ENCODE measurements at regions not wholly inside any gene's neighbourhood (a gene's known extent, or its start where the extent isn't known, plus 50 kb on each side); places are given as distances from the start of the nearest gene placed in this dataset.

DNA sequence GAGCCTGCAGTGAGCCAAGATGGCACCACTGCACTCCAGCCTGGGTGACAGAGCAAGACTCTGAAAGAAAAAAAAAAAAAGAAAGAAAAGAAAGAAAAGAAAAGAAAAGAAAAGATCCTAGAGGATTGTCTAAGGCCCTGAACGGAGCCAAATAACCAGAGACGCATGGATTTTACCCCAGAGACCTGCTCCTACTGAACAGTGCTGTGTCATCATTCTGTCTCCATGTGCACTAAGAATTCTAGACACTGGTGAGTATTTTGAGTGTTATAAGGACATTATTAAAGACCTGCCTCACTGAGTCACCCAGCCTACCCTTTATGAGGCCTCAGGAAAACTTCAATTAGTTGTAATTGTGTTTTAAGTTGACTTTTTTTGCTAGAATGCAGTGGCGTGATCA lies 61.9 kb upstream of the RIOK3 start:
- DNase-seq, result peak; percentile 21

DNA sequence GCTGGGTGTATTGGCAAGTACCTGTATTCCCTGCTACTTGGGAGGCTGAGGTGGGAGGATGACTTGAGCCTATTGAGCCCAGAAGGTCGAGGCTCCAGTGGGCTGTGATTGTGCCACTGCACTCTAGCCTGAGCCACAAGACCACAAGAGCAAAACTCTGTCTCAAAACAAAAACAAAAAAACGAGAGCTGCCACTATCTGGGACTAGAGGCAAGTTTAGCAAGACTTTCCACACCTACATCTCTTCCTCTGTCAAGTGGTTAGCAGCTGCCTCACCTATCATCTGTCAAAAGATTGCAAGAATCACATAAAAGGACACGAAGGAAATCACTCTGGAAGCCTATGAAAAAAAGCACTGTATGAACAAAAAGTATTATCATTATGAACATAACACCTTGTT lies 55.2 kb upstream of the RIOK3 start:
- DNase-seq, result no peak

DNA sequence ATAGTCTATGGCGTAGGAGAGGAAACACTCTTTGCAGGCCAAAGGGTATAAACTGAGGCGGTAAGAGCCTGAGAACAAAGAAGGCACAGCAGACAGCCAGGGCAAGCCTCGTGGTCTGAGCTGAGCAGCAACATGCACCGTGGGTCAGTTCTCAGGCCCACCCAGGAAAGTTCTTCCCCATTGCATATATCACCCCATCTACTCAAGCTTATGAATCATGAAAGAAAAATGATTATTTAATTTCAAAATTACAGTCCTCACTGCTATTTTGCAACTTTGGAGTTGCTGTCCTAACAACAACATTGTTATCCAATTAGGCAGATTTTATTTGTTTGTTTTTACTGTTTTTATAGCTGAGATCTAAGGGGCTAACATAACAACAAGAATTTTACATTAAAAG lies 54.7 kb upstream of the RIOK3 start:
- DNase-seq, result no peak

DNA sequence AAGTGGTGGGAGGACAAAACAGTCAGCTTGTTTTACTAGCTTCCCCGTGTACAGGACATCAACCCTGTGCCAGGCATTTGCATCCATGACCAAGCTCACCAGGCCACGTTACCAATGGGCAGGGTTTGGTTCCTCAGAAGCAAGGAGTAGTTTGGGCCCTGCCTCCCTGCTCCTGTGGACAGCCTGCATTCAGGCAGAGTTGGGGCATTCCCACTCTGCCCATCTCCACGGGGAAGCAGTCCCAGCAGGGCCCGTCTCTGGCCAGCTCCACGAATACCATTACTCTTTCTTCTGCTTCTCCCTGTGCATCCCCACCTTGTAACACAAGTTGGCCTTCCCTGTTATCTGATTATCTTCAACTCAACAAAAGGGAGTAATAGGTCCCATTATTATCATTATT lies 54.0 kb upstream of the RIOK3 start:
- DNase-seq, result no peak

DNA sequence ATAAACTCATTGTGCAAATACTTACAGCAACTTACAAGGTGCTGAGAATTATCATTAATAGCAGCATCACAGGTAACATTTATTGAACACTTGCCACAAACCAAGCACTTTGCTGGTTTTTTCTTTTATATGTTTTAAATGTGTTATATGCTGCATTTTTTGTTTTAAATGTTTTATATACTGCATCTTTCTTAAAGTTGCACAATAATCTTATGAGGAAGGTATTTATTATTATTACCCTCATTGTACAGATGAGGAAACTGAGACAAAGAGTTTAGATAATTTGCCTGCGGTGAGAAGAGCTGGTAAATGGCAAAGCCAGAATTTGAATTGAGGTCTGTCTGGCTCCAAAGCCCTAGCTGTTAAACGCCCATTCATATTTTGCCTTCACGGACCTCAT lies 52.2 kb upstream of the RIOK3 start:
- DNase-seq, result no peak

DNA sequence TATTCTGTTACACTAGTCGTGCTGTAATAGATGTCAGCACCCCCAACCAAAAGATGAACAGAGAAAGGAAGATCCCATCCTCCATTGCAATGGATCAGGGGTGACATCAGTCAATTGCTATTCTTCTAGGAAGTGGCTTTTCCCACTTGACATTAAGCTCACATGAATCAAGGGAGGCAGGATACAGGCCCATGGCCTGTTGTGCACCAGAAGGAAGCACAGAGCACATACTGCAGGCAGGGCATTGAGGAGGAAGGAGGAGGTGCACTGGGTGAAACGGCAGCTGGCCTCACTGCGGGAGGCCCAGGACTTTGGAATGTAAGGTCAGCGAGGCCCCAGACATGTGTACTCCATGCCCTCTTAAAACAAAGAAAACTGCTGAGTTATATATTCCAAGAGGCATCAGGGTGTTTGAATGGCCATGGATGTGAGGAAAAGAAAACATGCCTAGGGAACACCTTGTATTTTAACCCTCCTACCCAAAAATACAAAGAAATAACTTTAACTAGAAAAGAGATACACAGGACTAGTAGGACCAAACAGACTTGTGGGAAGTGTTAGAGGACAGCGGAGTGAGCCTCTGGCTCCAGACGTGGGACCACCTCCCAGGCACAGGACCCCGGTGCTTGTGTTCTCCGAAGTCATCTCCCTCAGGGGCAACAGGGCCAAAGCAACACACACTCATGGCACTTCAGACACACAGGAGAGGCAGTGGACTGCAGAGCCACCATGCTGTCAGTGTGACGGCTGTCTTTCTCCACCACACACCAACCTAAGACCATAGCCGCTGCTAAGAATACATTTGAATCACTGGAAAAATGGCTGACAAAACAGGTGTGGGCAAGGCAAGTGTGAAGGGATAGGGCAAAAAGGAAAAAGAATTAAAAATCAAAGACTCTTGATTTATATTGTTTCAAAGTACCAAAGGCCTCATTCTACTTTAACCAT lies 51.4 kb upstream of the RIOK3 start:
- peak; percentile 87 for DNase-seq
